H9 (cell line): ENCODE measurements at regions not wholly inside any gene's neighbourhood (a gene's known extent, or its start where the extent isn't known, plus 50 kb on each side); places are given as distances from the start of the nearest gene placed in this dataset.

Source experiments
- DNase-seq: peaks from one replicate; pipeline ENCODE4 v3.0.0-alpha.2; 2017
- H2AFZ ChIP-seq: one replicate; pipeline ENCODE4 v1.6.1; 2013; ENCODE audit warnings: mild to moderate bottlenecking, low read length, control low read depth, moderate library complexity
- H2AK5ac ChIP-seq: 2 replicates; pipeline ENCODE4 v1.6.1; 2013; ENCODE audit warnings: low read length, control low read depth, mixed read lengths; ENCODE audit not compliant: insufficient read length
- H2BK120ac ChIP-seq: one replicate; pipeline ENCODE4 v1.6.1; 2013; ENCODE audit warnings: low read depth, mild to moderate bottlenecking, low read length, control low read depth, inconsistent platforms; ENCODE audit not compliant: poor library complexity, severe bottlenecking
- H2BK12ac ChIP-seq: 2 replicates; pipeline ENCODE4 v1.6.1; 2013; ENCODE audit warnings: low read length, control low read depth, mixed read lengths, low read depth; ENCODE audit not compliant: insufficient read length
- H2BK15ac ChIP-seq: 2 replicates; pipeline ENCODE4 v1.6.1; 2013; ENCODE audit warnings: low read depth, low read length, control low read depth
- H2BK20ac ChIP-seq: one replicate; pipeline ENCODE4 v1.6.1; 2013; ENCODE audit warnings: low read depth, mild to moderate bottlenecking, low read length, control low read depth, inconsistent platforms; ENCODE audit not compliant: poor library complexity, severe bottlenecking
- H2BK5ac ChIP-seq: 2 replicates; pipeline ENCODE4 v1.6.1; 2013; ENCODE audit warnings: low read length, control low read depth, mixed read lengths; ENCODE audit not compliant: insufficient read length
- H3K14ac ChIP-seq: 2 replicates; pipeline ENCODE4 v1.6.1; 2013; ENCODE audit warnings: low read length, control low read depth; ENCODE audit not compliant: insufficient read depth
- H3K18ac ChIP-seq: 2 replicates; pipeline ENCODE4 v1.6.1; 2013; ENCODE audit warnings: low read depth, mild to moderate bottlenecking, mixed read lengths, low read length, control low read depth; ENCODE audit not compliant: insufficient read length
- H3K23ac ChIP-seq: 2 replicates; pipeline ENCODE4 v1.6.1; 2013; ENCODE audit warnings: low read length, control low read depth, mixed read lengths, low read depth; ENCODE audit not compliant: insufficient read length
- H3K23me2 ChIP-seq: 2 replicates; pipeline ENCODE4 v1.6.1; 2013; ENCODE audit warnings: low read depth, mild to moderate bottlenecking, mixed read lengths, low read length, control low read depth; ENCODE audit not compliant: insufficient read length, poor library complexity, severe bottlenecking
- H3K27ac ChIP-seq: 2 replicates; pipeline ENCODE4 v1.5.1; 2013; ENCODE audit warnings: low read length, control low read depth, mixed read lengths, low read depth; ENCODE audit not compliant: insufficient read length
- H3K27me3 ChIP-seq: 2 replicates; pipeline ENCODE4 v1.6.1; 2013; ENCODE audit warnings: low read length, control low read depth, inconsistent platforms; ENCODE audit not compliant: insufficient read depth
- H3K4ac ChIP-seq: 2 replicates; pipeline ENCODE4 v1.6.1; 2013; ENCODE audit warnings: low read depth, mild to moderate bottlenecking, control low read depth, inconsistent platforms, low read length, moderate library complexity
- H3K4me1 ChIP-seq: 2 replicates; pipeline ENCODE4 v1.6.1; 2013; ENCODE audit warnings: low read length, control low read depth, inconsistent platforms; ENCODE audit not compliant: insufficient read depth
- H3K4me2 ChIP-seq: 2 replicates; pipeline ENCODE4 v1.6.1; 2013; ENCODE audit warnings: low read length, control low read depth, mixed read lengths; ENCODE audit not compliant: insufficient read length, insufficient read depth
- H3K56ac ChIP-seq: 2 replicates; pipeline ENCODE4 v1.6.1; 2013; ENCODE audit warnings: low read depth, mild to moderate bottlenecking, mixed read lengths, low read length, control low read depth; ENCODE audit not compliant: insufficient read length
- H3K79me1 ChIP-seq: 2 replicates; pipeline ENCODE4 v1.6.1; 2013; ENCODE audit warnings: low read depth, mild to moderate bottlenecking, moderate library complexity, low read length, control low read depth, inconsistent platforms; ENCODE audit not compliant: insufficient read depth, poor library complexity, severe bottlenecking
- H3K79me2 ChIP-seq: 2 replicates; pipeline ENCODE4 v1.6.1; 2013; ENCODE audit warnings: low read length, control low read depth, inconsistent platforms; ENCODE audit not compliant: insufficient read depth
- H3K9ac ChIP-seq: 2 replicates; pipeline ENCODE4 v1.6.1; 2013; ENCODE audit warnings: low read length, control low read depth, mixed read lengths; ENCODE audit not compliant: insufficient read length; ENCODE audit errors: extremely low read depth
- H3K9me3 ChIP-seq: one replicate; pipeline ENCODE4 v1.6.1; 2013; ENCODE audit warnings: low read depth, low read length, inconsistent platforms; ENCODE audit not compliant: control insufficient read depth
- H3T11ph ChIP-seq: one replicate; pipeline ENCODE4 v1.6.1; 2013; ENCODE audit warnings: mild to moderate bottlenecking, low read length, control low read depth, inconsistent platforms
- H4K20me1 ChIP-seq: one replicate; pipeline ENCODE4 v1.6.1; 2013; ENCODE audit not compliant: control insufficient read depth, insufficient read length, insufficient read depth
- H4K5ac ChIP-seq: 2 replicates; pipeline ENCODE4 v1.6.1; 2013; ENCODE audit warnings: low read depth, mild to moderate bottlenecking, mixed read lengths, low read length, control low read depth; ENCODE audit not compliant: insufficient read length
- H4K8ac ChIP-seq: replicated peaks from 2 replicates; pipeline ENCODE4 v1.6.1; 2013; ENCODE audit warnings: low read length, control low read depth, mixed read lengths, low read depth; ENCODE audit not compliant: insufficient read length
- H4K91ac ChIP-seq: 2 replicates; pipeline ENCODE4 v1.6.1; 2013; ENCODE audit warnings: low read depth, mild to moderate bottlenecking, moderate library complexity, mixed read lengths, low read length, control low read depth; ENCODE audit not compliant: insufficient read length
- H3K27ac Mint-ChIP-seq, 3 experiments: 2 replicates in 2 of 3; 3 replicates in 1 of 3; pipeline ENCODE4 v1.8.0; 2020 to 2021; ENCODE audit warnings: mixed read lengths in 3 of 3, mild to moderate bottlenecking in 1 of 3, moderate library complexity in 1 of 3
- H3K27me3 Mint-ChIP-seq: 2 replicates; pipeline ENCODE4 v1.8.0; 2021; ENCODE audit warnings: low read depth, mild to moderate bottlenecking, moderate library complexity, mixed read lengths
- H3K36me3 Mint-ChIP-seq, 3 experiments: 2 replicates in 2 of 3; 3 replicates in 1 of 3; pipeline ENCODE4 v1.8.0; 2020 to 2021; ENCODE audit warnings: low read depth in 3 of 3, mixed read lengths in 3 of 3; ENCODE audit not compliant: insufficient read depth in 1 of 3
- H3K4me1 Mint-ChIP-seq, 2 experiments: 2 replicates each; pipeline ENCODE4 v1.8.0; 2020; ENCODE audit warnings: mixed read lengths in 2 of 2
- H3K4me3 Mint-ChIP-seq, 2 experiments: 2 replicates in 1 of 2; 3 replicates in 1 of 2; pipeline ENCODE4 v1.8.0; 2020 to 2021; ENCODE audit warnings: mild to moderate bottlenecking in 2 of 2, mixed read lengths in 2 of 2, moderate library complexity in 1 of 2
- H3K9me3 Mint-ChIP-seq, 2 experiments: 2 replicates in 1 of 2; 3 replicates in 1 of 2; pipeline ENCODE4 v1.8.0; 2020; ENCODE audit warnings: mild to moderate bottlenecking in 2 of 2, mixed read lengths in 2 of 2, moderate library complexity in 1 of 2
- WGBS: extraction: QIAGEN DNeasy Blood & Tissue Kit; methylation state at CpG from one replicate; pipeline ENCODE4 v1.1.7; 2013; ENCODE audit warnings: missing lambda C conversion rate, low lambda C conversion rate, mixed read lengths; ENCODE audit not compliant: insufficient read length; ENCODE audit errors: extremely low coverage; 5-methylcytosine and 5-hydroxymethylcytosine counted together
- TF ChIP-seq, protein P1 (sequence below): fragments of 200-600 bp; sonication (generic); conservative IDR thresholded peaks from 3 replicates; pipeline ENCODE4 v1.8.0; 2021; ENCODE audit warnings: antibody characterized with exemption, mild to moderate bottlenecking

DNA sequence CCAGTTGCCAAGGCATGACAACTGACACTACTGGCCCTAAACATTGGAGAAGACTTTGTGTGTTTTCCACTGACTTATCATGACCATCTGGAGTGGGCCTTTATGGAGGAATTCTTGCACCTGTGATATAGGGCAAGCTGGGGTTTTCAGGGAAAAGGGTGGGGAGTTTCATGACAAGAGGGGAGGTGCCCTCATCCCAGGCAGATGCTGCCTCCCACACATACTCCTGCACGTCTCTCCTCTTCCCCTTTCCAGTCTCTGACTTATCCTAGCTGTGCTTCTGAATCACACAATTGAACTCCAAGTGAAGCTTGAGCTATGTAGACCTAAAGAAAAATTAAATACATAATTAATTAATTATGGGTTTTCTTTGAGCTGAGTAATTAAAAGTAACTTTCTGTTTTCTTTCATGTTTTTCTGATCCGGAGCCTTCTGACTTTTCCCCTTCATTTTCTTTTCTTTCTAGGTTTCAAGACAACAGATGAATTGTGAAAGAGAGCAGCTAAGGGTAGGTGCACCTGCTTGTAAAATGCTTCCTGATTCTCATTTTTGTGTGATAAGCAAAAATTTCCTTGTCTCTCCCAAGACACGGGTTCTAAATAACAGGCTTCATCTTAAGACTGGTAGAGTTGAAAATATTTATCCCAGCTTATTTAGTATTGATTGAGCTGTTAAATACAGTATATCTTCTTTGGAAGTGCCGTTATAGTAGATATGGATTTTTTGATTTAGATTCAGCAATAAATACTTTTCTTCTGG is 280.9 kb upstream of the RBFOX1 start:
- no peak overlapping the region for H3T11ph ChIP-seq
- no peaks in the 10 kb centered on the region for H3K79me1 ChIP-seq
- no peak overlapping the region for H2BK12ac ChIP-seq
- Mint-ChIP-seq H3K27ac (no peak overlapping the region), H3K4me1 (peaks cover 7 to 8% of the 10 kb centered on the region in 2 experiments), H3K36me3 (no peaks in the 10 kb centered on the region), H3K9me3 (no peaks in the 10 kb centered on the region; a peak in 1 of 5 replicates), H3K27me3 (no peaks in the 10 kb centered on the region), H3K4me3 (no peak overlapping the region)
- H4K8ac ChIP-seq, result no peak overlapping the region
- no peak overlapping the region for H3K14ac ChIP-seq
- no peak overlapping the region for H2AFZ ChIP-seq
- H2BK20ac ChIP-seq, result no peak overlapping the region
- no peak overlapping the region for H2BK5ac ChIP-seq
- TF ChIP-seq, protein P1, sequence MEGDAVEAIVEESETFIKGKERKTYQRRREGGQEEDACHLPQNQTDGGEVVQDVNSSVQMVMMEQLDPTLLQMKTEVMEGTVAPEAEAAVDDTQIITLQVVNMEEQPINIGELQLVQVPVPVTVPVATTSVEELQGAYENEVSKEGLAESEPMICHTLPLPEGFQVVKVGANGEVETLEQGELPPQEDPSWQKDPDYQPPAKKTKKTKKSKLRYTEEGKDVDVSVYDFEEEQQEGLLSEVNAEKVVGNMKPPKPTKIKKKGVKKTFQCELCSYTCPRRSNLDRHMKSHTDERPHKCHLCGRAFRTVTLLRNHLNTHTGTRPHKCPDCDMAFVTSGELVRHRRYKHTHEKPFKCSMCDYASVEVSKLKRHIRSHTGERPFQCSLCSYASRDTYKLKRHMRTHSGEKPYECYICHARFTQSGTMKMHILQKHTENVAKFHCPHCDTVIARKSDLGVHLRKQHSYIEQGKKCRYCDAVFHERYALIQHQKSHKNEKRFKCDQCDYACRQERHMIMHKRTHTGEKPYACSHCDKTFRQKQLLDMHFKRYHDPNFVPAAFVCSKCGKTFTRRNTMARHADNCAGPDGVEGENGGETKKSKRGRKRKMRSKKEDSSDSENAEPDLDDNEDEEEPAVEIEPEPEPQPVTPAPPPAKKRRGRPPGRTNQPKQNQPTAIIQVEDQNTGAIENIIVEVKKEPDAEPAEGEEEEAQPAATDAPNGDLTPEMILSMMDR, result no peak
- no peaks in the 10 kb centered on the region for H3K23me2 ChIP-seq
- no peak overlapping the region for H2AK5ac ChIP-seq
- no peak overlapping the region for H3K27ac ChIP-seq
- no CpG with 5 or more reads among the region's 4 CpGs for WGBS
- H3K56ac ChIP-seq, result no peak overlapping the region
- no peaks in the 10 kb centered on the region for H3K4me1 ChIP-seq
- no peak overlapping the region for H3K23ac ChIP-seq
- H3K9me3 ChIP-seq, result no peaks in the 10 kb centered on the region
- no peak overlapping the region for H3K9ac ChIP-seq
- no peaks in the 10 kb centered on the region for H3K79me2 ChIP-seq
- no peak overlapping the region for H3K18ac ChIP-seq
- H4K5ac ChIP-seq, result no peak overlapping the region
- no peak for DNase-seq
- no peak overlapping the region for H4K91ac ChIP-seq
- no peak overlapping the region for H3K4me2 ChIP-seq
- H2BK15ac ChIP-seq, result no peak overlapping the region
- H3K27me3 ChIP-seq, result no peaks in the 10 kb centered on the region
- no peak overlapping the region for H3K4ac ChIP-seq
- H4K20me1 ChIP-seq, result no peaks in the 10 kb centered on the region
- H2BK120ac ChIP-seq, result no peak overlapping the region
